NCI-H2196 (cell line): ENCODE measurements at regions not wholly inside any gene's neighbourhood (a gene's known extent, or its start where the extent isn't known, plus 50 kb on each side); places are given as distances from the start of the nearest gene placed in this dataset.

ENCODE experiments used
- DNase-seq: peaks from one replicate; lab custom pipeline; 2025; ENCODE audit not compliant: unreplicated experiment; lab: John Stamatoyannopoulos, UW

- no peak for DNase-seq
Observed at GRCh38 chr7:118013252-118014010, 140.2 kb upstream of the CTTNBP2 start.

- no peak for DNase-seq
Observed at GRCh38 chr7:118022546-118022945, 149.3 kb upstream of the CTTNBP2 start.

GRCh38 chr7:118026791-118027190, 153.6 kb upstream of the CTTNBP2 start:
- DNase-seq: no peak

- DNase-seq: no peak
Observed at GRCh38 chr7:118028226-118028625, 155.0 kb upstream of the CTTNBP2 start.

GRCh38 chr7:118029826-118030422, 154.0 kb upstream of the LSM8 start:
- DNase-seq: no peak

- DNase-seq: no peak
Observed at GRCh38 chr7:118033273-118033672, 150.7 kb upstream of the LSM8 start.

- DNase-seq: no peak
Observed at GRCh38 chr7:118039963-118040489, 143.9 kb upstream of the LSM8 start.

GRCh38 chr7:118040562-118040961, 143.4 kb upstream of the LSM8 start:
- no peak for DNase-seq

GRCh38 chr7:118041251-118041878, 142.6 kb upstream of the LSM8 start:
- DNase-seq: no peak

GRCh38 chr7:118045629-118046028, 138.3 kb upstream of the LSM8 start:
- no peak for DNase-seq

GRCh38 chr7:118046086-118046485, 137.9 kb upstream of the LSM8 start:
- no peak for DNase-seq

- DNase-seq: no peak
Observed at GRCh38 chr7:118046801-118047200, 137.2 kb upstream of the LSM8 start.

GRCh38 chr7:118052336-118052735, 131.6 kb upstream of the LSM8 start:
- DNase-seq: no peak

GRCh38 chr7:118053353-118053752, 130.6 kb upstream of the LSM8 start:
- DNase-seq: no peak

GRCh38 chr7:118054529-118054928, 129.4 kb upstream of the LSM8 start:
- DNase-seq: no peak

- no peak for DNase-seq
Observed at GRCh38 chr7:118055647-118056046, 128.3 kb upstream of the LSM8 start.

- DNase-seq: no peak
Observed at GRCh38 chr7:118057404-118057803, 126.6 kb upstream of the LSM8 start.

GRCh38 chr7:118059209-118059608, 124.8 kb upstream of the LSM8 start:
- DNase-seq: no peak

GRCh38 chr7:118060692-118061091, 123.3 kb upstream of the LSM8 start:
- DNase-seq: no peak

- DNase-seq: no peak
Observed at GRCh38 chr7:118061386-118061785, 122.6 kb upstream of the LSM8 start.

- no peak for DNase-seq
Observed at GRCh38 chr7:118072893-118073674, 110.9 kb upstream of the LSM8 start.
